Muscle of leg (tissue), 3 donors: ENCODE measurements at regions not wholly inside any gene's neighbourhood (a gene's known extent, or its start where the extent isn't known, plus 50 kb on each side); places are given as distances from the start of the nearest gene placed in this dataset.

Source experiments
- DNase-seq: peaks from one replicate; pipeline ENCODE4 v3.0.0; 2013
- H3K27ac ChIP-seq: one replicate; pipeline ENCODE4 v1.5.1; 2013; ENCODE audit warnings: mild to moderate bottlenecking, low read length, control low read depth
- H3K27me3 ChIP-seq: one replicate; pipeline ENCODE4 v1.6.1; 2013; ENCODE audit warnings: low read length; ENCODE audit not compliant: control insufficient read depth, insufficient read depth
- H3K36me3 ChIP-seq: one replicate; pipeline ENCODE4 v1.6.1; 2013; ENCODE audit warnings: low read length; ENCODE audit not compliant: control insufficient read depth, insufficient read depth
- H3K4me1 ChIP-seq: one replicate; pipeline ENCODE4 v1.6.1; 2013; ENCODE audit warnings: low read length; ENCODE audit not compliant: control insufficient read depth, insufficient read depth
- H3K4me3 ChIP-seq: one replicate; pipeline ENCODE4 v1.5.1; 2013; ENCODE audit warnings: low read length, control low read depth
- H3K9me3 ChIP-seq: replicated peaks from 2 replicates; pipeline ENCODE4 v1.6.1; 2013; ENCODE audit warnings: low read depth, low read length; ENCODE audit not compliant: control insufficient read depth
- WGBS: methylation state at CpG from one replicate; pipeline ENCODE4 v1.1.5; 2013; ENCODE audit warnings: missing lambda C conversion rate; ENCODE audit not compliant: insufficient coverage; 5-methylcytosine and 5-hydroxymethylcytosine counted together

DNA sequence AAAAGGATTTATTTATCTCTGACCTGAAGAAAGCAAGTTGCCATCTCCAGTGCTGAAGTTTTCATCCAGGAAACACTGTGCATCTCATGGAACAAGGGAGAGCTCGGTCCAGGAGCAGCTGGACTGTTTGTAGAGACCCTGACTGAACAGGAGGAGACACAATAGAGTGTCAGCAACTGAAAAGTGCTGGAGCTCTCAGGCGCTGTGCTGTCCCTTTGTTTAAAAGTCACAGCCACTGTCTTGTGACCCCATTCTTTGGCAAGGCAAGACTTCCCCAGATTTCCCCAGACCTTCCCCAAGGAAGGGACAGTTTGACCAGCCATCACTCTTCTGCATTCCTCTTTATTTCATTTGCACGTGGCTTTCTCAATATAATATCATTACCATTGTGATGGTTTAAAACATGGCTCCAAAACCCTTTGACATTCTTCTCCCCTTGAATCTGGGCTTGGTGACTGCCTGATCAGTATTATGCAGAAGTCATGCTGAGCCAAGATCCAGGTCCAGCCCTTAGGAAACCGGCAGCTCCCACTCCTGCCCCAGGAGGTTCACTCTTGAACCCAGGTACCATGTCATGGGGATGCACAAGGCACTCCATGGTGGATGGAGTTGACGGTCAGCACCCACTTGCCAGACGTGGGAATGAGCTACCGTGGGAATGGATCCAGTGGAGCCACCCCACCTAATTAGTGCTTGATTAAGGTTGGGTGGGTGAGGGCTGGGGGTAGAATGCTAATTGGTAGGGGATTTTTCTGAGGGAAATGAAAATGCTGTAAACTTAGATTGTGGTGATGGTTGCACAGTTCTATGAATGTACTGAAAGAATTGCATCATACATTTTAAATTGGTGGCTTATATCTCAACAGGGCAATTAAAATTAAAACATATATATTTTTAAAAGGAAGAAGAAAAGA lies 497.9 kb upstream of the RAB6C start:
- WGBS, result 63% methylated on average over 4 of the region's 7 CpGs
- H3K4me1 ChIP-seq, result no peaks in the 10 kb centered on the region
- no peak for DNase-seq
- H3K27ac ChIP-seq, result no peak overlapping the region
- H3K4me3 ChIP-seq, result no peak overlapping the region
- H3K27me3 ChIP-seq, result no peaks in the 10 kb centered on the region
- no peaks in the 10 kb centered on the region for H3K36me3 ChIP-seq
- H3K9me3 ChIP-seq, result no peaks in the 10 kb centered on the region

DNA sequence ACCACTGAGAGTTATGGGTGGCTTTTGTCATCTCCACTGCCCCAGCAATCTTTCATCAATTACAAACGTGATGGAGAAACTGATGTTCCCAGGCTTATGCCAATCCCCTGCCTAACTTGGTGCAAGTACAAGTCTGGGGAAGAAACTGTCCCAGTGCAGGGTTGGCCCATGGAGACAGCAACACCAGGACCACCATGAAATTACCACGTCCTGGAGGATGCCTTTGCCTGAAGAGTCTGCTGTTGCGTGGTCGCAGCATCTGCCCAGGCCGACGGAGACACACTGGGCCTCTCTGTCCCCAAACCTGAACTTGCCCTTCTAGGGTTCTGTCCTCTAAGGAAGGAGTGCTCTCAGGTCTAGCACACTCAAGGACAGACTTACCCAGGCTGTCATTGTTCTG lies 496.8 kb upstream of the RAB6C start:
- Histone ChIP-seq H3K4me3 (no peak overlapping the region), H3K36me3 (no peaks in the 10 kb centered on the region), H3K27me3 (no peaks in the 10 kb centered on the region), H3K27ac (no peak overlapping the region), H3K4me1 (no peaks in the 10 kb centered on the region), H3K9me3 (no peaks in the 10 kb centered on the region)
- no peak for DNase-seq
- WGBS, result 97% methylated on average over 5 of the region's 6 CpGs

DNA sequence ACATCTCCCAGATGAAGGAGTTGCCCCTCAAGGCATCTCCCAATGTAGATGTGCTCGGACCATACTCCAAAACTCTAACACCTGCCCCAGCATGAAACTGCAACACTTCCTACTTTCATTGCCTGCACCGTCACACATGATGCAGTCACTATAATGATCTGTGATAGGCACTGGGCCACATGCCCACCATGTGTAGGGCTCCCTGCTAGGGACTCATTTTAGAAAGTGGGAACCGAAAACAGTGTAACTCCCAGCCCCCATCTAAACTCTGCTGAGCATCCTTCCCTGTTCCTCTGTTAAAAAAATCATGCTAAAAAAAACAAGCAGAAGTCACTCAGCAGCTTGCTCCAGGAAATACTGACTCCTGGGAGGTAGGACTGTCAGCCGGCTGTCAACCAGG lies 496.1 kb upstream of the RAB6C start:
- H3K4me3 ChIP-seq, result no peak overlapping the region
- no peak overlapping the region for H3K27ac ChIP-seq
- DNase-seq, result peak; percentile 65
- H3K4me1 ChIP-seq, result no peaks in the 10 kb centered on the region
- no peaks in the 10 kb centered on the region for H3K27me3 ChIP-seq
- H3K36me3 ChIP-seq, result no peaks in the 10 kb centered on the region
- 64% methylated on average over 4 of the region's 4 CpGs for WGBS
- no peaks in the 10 kb centered on the region for H3K9me3 ChIP-seq

DNA sequence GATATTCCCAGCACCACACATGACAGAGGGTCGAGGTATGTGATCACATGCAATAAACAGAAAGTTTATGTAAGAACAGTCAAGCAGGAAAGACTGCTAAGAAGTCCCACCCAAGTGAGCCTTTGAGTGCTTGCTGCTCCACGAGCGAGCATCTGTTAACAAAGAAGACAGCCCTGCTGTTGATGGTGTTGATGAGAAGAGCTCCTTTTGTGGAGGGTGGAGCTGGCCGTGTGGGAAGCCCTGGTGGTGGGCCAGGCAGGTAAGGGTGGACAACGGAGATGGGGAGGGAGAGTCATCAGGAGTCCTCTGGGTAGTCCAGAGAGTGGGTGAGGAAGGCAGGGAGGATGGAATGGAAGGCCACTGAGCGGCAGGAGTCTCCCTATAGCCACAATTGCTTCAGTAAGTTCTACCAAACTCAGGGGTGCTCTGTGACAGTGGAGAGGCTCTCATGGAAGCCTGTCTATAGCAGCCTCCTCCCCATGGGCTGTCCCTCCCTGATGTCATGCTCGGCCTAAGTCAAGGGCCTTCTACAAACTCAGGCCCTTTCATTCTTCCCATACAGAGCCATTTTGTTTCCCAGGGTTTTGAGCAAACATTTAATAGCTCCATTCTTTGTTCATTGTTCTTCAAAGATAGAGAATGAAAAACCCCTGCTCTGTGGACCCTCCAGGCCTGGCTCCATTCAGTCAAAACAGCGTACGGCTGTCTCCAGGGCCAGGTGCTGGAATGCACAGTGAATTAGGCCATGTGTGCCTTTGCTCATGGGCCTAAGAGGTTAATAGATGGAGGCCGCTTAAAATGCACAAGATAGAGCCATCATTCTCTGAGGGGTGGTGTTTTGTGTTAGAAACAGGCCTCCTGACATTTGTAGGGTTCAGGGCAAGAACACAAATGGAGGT lies 494.2 kb upstream of the RAB6C start:
- Histone ChIP-seq H3K27ac (no peak overlapping the region), H3K9me3 (no peaks in the 10 kb centered on the region), H3K27me3 (no peaks in the 10 kb centered on the region), H3K4me1 (no peaks in the 10 kb centered on the region), H3K36me3 (no peaks in the 10 kb centered on the region), H3K4me3 (no peak overlapping the region)
- 72% methylated on average over 9 of the region's 10 CpGs for whole genome bisulfite sequencing
- no peak for DNase-seq

DNA sequence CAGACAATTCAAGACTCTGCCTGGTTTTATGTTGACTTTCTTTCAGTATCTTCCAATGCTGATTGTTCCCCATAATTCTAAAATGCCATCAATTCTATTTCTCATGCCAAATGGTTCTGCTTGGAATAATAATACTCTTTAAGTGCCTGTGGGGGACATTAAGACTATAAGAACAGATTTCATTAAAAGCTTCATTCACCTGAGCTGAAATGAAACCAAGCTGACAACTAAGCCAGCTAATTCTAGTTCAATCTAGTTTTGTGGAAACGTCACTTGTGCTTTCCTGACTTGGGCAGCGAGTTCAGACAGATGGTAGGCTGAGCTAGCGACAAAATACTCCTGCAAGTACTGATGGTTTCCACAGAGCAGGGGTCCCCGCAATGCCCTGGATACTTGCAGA lies 491.1 kb upstream of the RAB6C start:
- 81% methylated on average over 4 of the region's 4 CpGs for WGBS
- Histone ChIP-seq H3K27ac (no peak overlapping the region), H3K36me3 (no peaks in the 10 kb centered on the region), H3K27me3 (no peaks in the 10 kb centered on the region), H3K4me3 (no peak overlapping the region), H3K9me3 (no peaks in the 10 kb centered on the region), H3K4me1 (peaks cover 6% of the 10 kb centered on the region)
- no peak for DNase-seq

DNA sequence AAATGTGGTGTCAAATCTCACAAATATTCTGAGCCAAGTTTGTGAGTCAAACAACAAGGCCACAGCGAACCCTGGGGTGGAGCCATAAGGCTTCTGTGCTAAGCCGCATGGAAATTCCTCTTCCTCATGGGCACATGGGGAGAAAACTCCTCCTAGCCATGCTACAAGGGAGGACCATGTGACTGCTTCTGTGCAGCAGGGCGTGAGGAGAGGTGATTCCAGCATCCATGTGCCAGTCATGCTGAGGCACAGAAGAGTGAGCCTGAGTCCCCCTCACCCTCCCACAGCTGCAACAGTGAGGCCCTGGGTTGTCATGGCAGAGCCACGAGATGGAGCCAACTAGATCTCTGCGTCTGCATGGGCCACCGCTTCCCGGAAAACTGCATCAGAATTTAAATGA lies 488.8 kb upstream of the RAB6C start:
- no peaks in the 10 kb centered on the region for H3K27me3 ChIP-seq
- H3K27ac ChIP-seq, result no peak overlapping the region
- peaks cover 6% of the 10 kb centered on the region for H3K4me1 ChIP-seq
- DNase-seq, result peak; percentile 29
- no peak overlapping the region for H3K4me3 ChIP-seq
- H3K9me3 ChIP-seq, result no peaks in the 10 kb centered on the region
- H3K36me3 ChIP-seq, result no peaks in the 10 kb centered on the region
- no CpG with 5 or more reads among the region's 7 CpGs for WGBS

DNA sequence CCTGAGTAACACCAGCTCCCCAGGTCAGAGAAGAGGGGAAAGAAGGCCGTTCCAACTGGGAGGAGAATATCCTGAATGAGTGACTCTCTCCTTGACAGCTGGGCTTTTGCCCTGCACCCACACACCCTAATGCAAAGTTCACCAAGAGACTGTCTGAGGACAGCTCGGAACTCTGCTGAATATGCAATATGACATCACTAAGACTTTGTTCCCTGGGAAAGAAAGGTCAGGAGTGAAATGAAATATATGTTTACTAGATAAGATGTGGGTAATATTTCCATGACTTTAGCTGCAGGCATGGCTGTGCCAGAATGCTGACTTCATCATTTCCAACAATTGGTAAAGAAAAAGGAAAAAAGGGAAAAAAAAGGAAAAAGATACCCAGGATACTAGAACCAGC lies 488.2 kb upstream of the RAB6C start:
- no peaks in the 10 kb centered on the region for H3K27me3 ChIP-seq
- no peak overlapping the region for H3K4me3 ChIP-seq
- H3K36me3 ChIP-seq, result no peaks in the 10 kb centered on the region
- DNase-seq, result peak; percentile 11
- peaks cover 6% of the 10 kb centered on the region for H3K4me1 ChIP-seq
- no peak overlapping the region for H3K27ac ChIP-seq
- no CpG with 5 or more reads among the region's 2 CpGs for WGBS
- H3K9me3 ChIP-seq, result no peaks in the 10 kb centered on the region

DNA sequence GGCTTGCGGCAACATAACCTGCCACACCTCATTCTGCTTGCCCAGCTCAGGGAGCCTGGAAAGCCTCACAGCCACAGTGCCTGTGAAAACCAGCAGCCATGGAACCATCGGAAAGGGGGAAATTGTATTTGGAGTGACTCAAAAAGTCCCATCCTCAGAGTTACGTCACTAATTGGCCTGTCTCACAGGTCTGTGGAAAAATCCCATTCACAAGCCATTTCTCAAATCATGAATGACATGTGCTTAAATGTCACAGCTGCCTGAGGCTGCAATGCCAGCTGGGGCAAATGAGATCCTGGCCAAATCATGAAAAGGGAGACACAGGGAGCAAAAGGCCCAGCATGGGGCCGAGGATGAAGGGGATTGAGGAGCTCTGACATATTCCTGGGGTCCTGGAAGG lies 486.9 kb upstream of the RAB6C start:
- no peaks in the 10 kb centered on the region for H3K9me3 ChIP-seq
- no peaks in the 10 kb centered on the region for H3K36me3 ChIP-seq
- no peak overlapping the region for H3K4me3 ChIP-seq
- DNase-seq, result peak; percentile 7
- WGBS, result 48% methylated on average over 2 of the region's 4 CpGs
- H3K27me3 ChIP-seq, result no peaks in the 10 kb centered on the region
- peaks cover 6% of the 10 kb centered on the region for H3K4me1 ChIP-seq
- H3K27ac ChIP-seq, result no peak overlapping the region

DNA sequence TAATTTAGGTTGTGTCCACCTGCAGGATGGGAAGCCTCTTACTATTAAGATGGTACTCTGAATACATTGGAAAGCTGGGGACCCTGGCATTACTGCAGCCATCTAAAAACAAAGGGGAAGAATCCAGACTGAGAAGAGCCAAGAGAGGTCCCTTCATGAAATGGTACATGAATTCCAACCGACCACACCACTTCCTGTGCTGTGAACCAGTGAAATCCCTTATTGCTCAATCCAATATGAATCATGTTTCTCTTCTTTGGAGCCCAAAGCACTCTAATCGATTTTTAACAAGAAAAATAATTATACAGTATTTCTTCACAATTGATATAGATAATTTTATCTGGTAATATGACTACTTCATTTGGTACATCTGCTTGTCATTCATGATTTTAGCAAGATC lies 479.7 kb upstream of the RAB6C start:
- no peak overlapping the region for H3K4me3 ChIP-seq
- no peaks in the 10 kb centered on the region for H3K36me3 ChIP-seq
- H3K4me1 ChIP-seq, result no peaks in the 10 kb centered on the region
- no CpG with 5 or more reads among the region's 2 CpGs for WGBS
- DNase-seq, result no peak
- H3K27ac ChIP-seq, result no peak overlapping the region
- H3K27me3 ChIP-seq, result no peaks in the 10 kb centered on the region
- H3K9me3 ChIP-seq, result no peaks in the 10 kb centered on the region

DNA sequence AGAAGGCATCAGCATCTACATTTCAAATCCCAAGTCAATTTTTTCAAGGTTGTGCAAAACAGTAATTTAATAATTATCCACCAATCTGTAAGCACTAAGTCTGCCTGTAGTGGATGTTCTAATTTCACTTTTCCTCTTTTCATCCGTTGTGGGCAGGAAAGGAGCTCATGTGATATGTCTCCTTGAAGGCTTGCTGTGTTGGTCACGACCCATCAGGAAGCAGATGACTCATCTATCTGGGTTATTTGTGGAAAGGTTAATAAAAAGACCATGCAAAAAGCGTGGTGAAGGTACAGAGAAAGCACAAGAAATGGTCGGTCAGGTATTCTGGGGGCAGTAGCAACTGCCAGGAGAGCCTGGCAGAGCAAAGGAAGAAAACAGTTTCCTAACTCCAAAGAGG lies 476.7 kb upstream of the RAB6C start:
- 35% methylated on average over 3 of the region's 4 CpGs for WGBS

More for the DNA sequence above, 476.7 kb upstream of the RAB6C start:
- DNase-seq, result peak; percentile 9
- no peaks in the 10 kb centered on the region for H3K36me3 ChIP-seq
- H3K27me3 ChIP-seq, result no peaks in the 10 kb centered on the region
- H3K4me1 ChIP-seq, result no peaks in the 10 kb centered on the region
- no peaks in the 10 kb centered on the region for H3K9me3 ChIP-seq
- no peak overlapping the region for H3K27ac ChIP-seq
- no peak overlapping the region for H3K4me3 ChIP-seq
